Activated CD4-positive, alpha-beta T cell treated with anti-CD3 and anti-CD28 coated beads, Interleukin-2, amount 10 ng/mL, durations not matched to agents 24 days and 14 days (primary cell): ENCODE measurements at regions not wholly inside any gene's neighbourhood (a gene's known extent, or its start where the extent isn't known, plus 50 kb on each side); places are given as distances from the start of the nearest gene placed in this dataset.
"Not testable (repeated sequence)": the region's sequence is repeated elsewhere in the genome, so short reads cannot be mapped to it uniquely, and the experiment has no call there.

Experiments used
- DNase-seq: peaks from one replicate; pipeline ENCODE4 v3.0.0; 2022
- H3K27ac Mint-ChIP-seq: one replicate; pipeline ENCODE4 v1.8.0; 2022; ENCODE audit warnings: mild to moderate bottlenecking, mixed read lengths
- H3K27me3 Mint-ChIP-seq: one replicate; pipeline ENCODE4 v1.8.0; 2022; ENCODE audit warnings: mixed read lengths
- H3K36me3 Mint-ChIP-seq: one replicate; pipeline ENCODE4 v1.8.0; 2022; ENCODE audit warnings: low read depth, mild to moderate bottlenecking, mixed read lengths
- H3K4me1 Mint-ChIP-seq: one replicate; pipeline ENCODE4 v1.8.0; 2021; ENCODE audit warnings: mixed read lengths
- H3K4me3 Mint-ChIP-seq: one replicate; pipeline ENCODE4 v1.8.0; 2022; ENCODE audit warnings: mild to moderate bottlenecking, moderate library complexity, mixed read lengths
- H3K9me3 Mint-ChIP-seq: one replicate; pipeline ENCODE4 v1.8.0; 2021; ENCODE audit warnings: mixed read lengths
- intact Hi-C: fragments of 100-400 bp; cut with micrococcal nuclease; formaldehyde crosslinking; loops from one replicate; pipeline ENCODE4 v1.15.1; 2023

DNA sequence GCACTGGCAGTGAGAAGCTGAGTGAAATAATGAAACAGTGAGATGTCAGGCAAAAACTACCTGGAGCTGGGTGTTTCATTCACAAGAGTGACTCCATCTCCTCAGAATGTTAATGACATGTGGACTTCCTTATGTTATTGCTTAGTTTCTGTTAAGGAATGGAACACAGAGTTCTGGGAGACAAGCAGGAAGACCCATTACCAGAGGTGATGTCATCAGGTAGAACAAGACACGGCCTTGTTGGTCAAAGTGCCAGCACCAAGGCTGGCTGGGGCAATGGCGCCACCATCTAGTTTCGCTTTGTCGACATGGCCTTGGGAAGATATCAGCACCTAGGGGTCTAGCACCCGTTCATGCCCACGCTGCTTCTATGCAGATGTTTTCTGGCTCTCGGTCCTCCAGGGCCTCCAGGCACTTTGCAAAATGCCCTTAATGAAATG lies 252.2 kb downstream of the FAM43A start:
- intact Hi-C loops: no loop called here

DNA sequence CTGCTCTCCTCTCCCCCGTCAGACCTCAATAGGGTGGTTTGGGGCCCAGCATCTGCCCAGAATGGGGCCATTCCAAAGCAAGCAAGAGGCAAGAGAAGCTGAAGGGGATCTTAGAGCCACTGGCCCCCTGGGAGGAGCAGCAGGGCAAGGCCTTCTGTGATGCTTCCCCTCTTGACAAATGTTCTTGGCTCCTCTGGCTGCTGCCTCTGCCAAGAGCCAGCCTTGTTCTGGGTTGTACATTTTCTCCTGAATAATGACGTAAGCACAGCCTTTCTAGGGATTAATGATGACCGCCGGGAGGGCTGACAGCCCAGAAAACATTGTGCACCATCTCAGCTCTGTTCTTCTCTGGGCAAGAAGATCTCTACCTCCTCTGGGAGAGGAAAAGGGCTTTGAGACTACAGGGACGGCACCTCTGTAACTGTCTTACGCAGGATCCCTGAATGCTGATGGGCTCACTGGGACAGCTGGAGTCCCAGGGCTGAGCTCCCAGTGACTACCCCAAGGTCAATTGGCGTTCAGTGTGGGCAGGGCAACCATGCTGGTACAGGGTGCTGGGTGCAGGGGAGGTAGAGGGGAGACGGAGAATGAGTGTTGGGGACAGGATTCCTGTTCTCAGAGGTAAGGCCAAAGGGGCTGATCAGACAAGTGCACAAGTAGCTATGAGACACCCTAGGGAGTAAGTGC lies 253.3 kb downstream of the FAM43A start:
- peaks cover 3% of the 10 kb centered on the region for H3K27me3 Mint-ChIP-seq
- no peaks in the 10 kb centered on the region for H3K9me3 Mint-ChIP-seq
- no peaks in the 10 kb centered on the region for H3K36me3 Mint-ChIP-seq
- no peak overlapping the region for H3K4me3 Mint-ChIP-seq
- H3K4me1 Mint-ChIP-seq: no peaks in the 10 kb centered on the region
- DNase-seq: no peak
- no peak overlapping the region for H3K27ac Mint-ChIP-seq
- intact Hi-C loops: no loop called here

More for the DNA sequence above, 252.2 kb downstream of the FAM43A start:
- H3K4me3 Mint-ChIP-seq: no peak overlapping the region
- H3K27ac Mint-ChIP-seq: no peak overlapping the region
- no peaks in the 10 kb centered on the region for H3K36me3 Mint-ChIP-seq
- H3K27me3 Mint-ChIP-seq: peaks cover 3% of the 10 kb centered on the region
- no peaks in the 10 kb centered on the region for H3K4me1 Mint-ChIP-seq
- DNase-seq: no peak
- H3K9me3 Mint-ChIP-seq: no peaks in the 10 kb centered on the region

DNA sequence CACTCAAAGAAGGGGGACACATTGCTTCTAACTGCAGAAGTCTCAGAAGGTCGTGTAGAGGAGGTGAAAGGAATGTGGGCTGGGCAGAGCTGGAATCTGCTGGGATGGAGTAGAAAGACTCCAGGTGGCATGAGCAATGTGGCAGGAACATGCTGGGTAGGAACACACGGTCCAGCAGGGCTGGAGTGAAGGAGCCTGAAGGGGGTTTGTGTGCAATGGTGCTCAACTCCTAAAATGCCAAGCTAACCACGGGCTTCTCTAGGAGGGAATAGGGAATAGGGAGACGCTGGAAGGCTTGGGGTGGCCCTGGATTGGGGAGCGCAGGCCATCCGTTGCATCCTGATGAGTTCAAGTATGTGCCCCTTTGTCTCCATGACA lies 253.8 kb downstream of the FAM43A start:
- no peak for DNase-seq
- H3K9me3 Mint-ChIP-seq: no peaks in the 10 kb centered on the region
- no peak overlapping the region for H3K4me3 Mint-ChIP-seq
- intact Hi-C loops: no loop called here
- H3K27ac Mint-ChIP-seq: no peak overlapping the region
- H3K27me3 Mint-ChIP-seq: peaks cover 3% of the 10 kb centered on the region
- H3K4me1 Mint-ChIP-seq: no peaks in the 10 kb centered on the region
- no peaks in the 10 kb centered on the region for H3K36me3 Mint-ChIP-seq

DNA sequence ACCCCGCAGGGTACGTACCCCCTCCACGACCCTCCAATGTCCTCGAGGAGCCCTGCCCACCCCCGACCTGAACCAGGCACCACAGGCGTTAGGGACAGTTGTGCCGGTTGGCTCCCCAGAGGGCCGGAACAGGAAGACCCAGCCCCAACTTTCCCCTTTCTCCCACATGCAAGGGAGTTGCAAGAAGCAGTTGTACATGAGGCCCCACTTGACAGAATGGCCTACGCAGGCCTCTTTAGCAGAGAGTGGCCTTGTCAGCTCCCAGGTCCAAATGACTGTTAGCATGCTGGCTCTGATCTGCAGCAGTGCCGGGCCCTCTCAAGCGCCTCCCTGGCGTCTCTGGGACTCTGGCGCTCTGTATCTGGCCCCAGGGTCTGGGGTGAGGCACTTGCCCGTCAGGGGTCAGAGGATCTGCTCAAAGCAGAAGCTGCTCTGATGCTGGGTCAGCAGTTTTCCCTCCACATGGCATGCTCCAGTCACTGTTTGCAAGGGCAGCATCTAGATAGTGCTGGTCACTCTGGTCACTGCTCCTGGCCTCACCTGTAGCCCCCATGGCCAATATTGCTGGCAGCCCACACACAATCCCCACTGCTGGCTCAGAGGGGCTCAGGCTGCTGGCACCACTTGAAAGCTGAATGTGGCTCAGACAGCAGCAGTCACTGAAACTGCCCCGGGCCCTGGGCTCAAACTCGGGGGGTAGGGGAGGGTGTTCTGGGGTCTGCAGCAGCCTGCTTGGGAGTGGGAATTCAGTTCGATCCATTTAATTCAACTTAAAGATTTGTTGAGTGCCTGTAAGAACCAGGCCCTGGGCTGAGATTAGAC lies 254.5 kb downstream of the FAM43A start:
- Mint-ChIP-seq H3K27ac (no peak overlapping the region), H3K9me3 (no peaks in the 10 kb centered on the region), H3K4me1 (no peaks in the 10 kb centered on the region), H3K27me3 (no peaks in the 10 kb centered on the region), H3K4me3 (no peak overlapping the region), H3K36me3 (no peaks in the 10 kb centered on the region)
- intact Hi-C loops: no loop called here
- no peak for DNase-seq

DNA sequence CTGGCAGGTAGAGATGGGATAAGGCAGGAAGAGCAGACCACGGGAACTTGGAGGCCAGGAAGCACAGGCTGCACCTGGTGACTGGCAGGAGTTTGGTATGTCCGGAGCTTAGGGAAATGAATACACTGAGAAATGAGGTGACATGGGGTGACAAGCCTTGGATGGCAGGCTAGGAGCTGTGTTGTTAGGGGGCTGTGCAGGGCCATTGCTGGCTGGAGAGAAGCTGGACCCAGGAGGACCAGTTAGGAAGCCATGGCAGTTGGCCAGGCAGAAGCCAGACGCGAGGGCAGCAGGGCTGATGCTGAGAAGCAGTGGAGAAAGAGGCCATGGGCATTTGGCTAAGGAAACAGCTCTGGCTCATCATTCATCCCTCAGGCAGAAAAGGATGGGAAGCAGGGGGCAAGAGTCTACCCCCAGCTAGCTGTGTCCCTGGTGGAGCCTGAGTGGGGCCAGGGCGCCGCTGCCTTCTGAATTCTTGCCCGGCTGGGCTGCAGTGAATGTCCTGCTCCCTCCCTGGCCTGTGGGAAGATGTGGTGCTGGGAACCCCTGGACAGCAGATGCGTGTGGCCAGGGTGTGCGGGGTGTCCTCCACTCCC lies 255.8 kb downstream of the FAM43A start:
- intact Hi-C loops: no loop called here
- Mint-ChIP-seq H3K27me3 (no peaks in the 10 kb centered on the region), H3K4me1 (no peaks in the 10 kb centered on the region), H3K27ac (no peak overlapping the region), H3K36me3 (no peaks in the 10 kb centered on the region), H3K9me3 (no peaks in the 10 kb centered on the region), H3K4me3 (no peak overlapping the region)
- no peak for DNase-seq

DNA sequence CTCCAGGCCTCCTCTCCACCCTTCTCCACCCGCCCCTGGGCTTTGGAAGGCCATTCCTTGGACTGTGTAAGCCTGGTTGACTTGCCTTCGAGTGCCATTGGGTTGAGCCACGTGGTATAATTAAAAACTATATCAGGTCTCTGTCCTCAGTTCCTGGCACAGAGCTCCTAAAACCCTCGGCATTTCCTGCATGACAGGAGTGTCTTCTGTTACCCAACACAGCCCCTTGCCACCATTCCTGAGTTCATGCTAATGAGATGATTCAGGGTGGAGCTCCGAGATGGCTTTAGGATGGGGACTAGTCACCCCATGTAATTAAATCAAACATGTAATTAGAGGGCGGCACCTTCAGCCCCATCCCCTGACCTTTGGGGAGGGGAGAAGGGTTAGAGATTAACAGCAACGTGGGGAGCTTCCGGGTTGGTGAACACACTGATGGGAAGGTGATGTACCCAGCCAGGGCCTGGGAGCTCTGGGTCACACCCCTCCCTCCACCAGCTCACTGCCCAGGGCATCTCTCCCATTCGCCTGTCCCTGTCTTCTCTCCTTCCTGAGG lies 256.4 kb downstream of the FAM43A start:
- Mint-ChIP-seq H3K4me1 (no peaks in the 10 kb centered on the region), H3K27ac (no peak overlapping the region), H3K9me3 (no peaks in the 10 kb centered on the region), H3K27me3 (no peaks in the 10 kb centered on the region), H3K4me3 (no peak overlapping the region), H3K36me3 (no peaks in the 10 kb centered on the region)
- no peak for DNase-seq
- intact Hi-C loops: no loop called here

DNA sequence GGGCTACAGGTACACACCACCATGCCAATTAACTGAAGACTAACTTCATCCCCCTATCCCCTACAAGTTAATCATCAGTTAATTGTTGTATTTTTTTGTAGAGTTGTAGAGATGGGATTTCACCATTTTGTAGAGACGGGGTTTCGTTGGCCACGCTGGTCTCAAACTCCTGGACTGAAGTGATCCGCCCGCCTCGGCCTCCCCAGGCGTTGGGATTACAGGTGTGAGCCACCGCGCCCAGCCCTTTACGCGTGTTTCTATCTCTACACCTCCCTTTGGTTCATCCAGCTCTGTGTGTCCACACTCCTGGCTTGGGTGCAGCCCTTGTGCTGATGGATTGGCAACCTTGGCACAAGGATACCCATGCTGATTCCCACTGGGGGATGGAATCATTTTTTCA lies 258.8 kb downstream of the FAM43A start:
- no peaks in the 10 kb centered on the region for H3K9me3 Mint-ChIP-seq
- H3K4me3 Mint-ChIP-seq: no peak overlapping the region
- DNase-seq: no peak

DNA sequence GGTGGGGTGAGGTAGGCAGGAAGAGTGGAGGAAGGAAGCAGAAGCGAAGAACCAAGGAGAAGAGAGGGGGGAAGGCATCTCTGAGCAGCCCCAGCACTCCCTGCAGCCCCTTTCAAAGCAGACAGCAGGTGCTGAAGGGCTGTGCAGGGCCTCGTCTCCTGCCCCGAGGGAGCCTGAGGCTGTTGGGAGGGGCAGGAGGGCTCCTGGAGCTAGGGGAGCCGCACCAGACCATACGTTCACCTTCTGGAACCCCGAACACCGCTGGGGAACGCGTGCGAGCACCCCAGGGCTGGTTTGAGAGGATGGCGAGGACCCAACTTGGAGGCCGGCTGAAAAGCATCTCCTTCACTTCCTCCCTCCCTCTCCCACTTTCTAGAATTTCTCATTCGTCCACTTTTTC lies 259.8 kb downstream of the FAM43A start:
- intact Hi-C loops: no loop called here
- H3K4me3 Mint-ChIP-seq: no peak overlapping the region
- H3K27me3 Mint-ChIP-seq: peaks cover 2% of the 10 kb centered on the region
- no peaks in the 10 kb centered on the region for H3K9me3 Mint-ChIP-seq
- no peaks in the 10 kb centered on the region for H3K36me3 Mint-ChIP-seq
- H3K4me1 Mint-ChIP-seq: no peaks in the 10 kb centered on the region
- H3K27ac Mint-ChIP-seq: no peak overlapping the region
- no peak for DNase-seq

More for the DNA sequence above, 258.8 kb downstream of the FAM43A start:
- Mint-ChIP-seq H3K27ac (no peak overlapping the region), H3K4me1 (no peaks in the 10 kb centered on the region), H3K27me3 (peaks cover 2% of the 10 kb centered on the region), H3K36me3 (no peaks in the 10 kb centered on the region)
- intact Hi-C loops: no loop called here

DNA sequence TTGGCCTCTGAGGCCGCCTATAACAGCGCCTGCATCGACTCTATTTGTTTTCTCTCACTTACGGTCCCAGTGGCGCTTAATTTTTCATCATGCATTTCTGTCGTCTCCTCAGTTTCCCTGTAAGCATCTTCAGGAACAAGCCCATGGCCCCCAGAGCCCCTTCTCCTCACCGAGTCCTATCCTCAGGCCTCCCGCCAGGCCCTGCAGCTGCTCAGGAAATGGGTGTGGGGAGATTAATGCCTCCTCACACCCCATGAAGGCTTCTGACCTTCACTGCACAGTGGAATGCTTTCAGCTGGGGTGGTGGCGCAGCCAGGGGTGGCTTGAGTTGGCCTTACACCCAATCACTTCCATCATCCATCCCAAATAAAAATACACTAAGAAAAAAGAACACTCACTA lies 260.4 kb downstream of the FAM43A start:
- intact Hi-C loops: no loop called here

DNA sequence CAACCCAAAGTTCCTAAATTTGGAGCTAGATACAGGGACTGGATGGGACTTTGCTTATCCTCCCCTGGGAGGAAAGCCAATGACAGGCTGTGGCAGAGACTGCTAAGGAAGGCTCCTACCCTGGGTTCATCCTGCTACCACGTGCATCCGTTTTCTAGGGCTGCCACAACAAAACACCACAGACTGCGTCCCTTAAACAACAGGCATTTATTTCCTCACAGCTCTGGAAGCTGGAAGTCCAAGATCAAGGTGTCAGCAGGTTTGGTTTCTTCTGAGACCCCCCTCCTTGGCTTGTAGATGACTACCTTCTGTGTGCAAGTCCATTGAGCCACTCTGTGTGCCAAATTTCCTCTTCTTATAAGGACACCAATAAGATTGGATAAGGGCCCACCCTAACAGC lies 263.9 kb downstream of the FAM43A start:
- Mint-ChIP-seq H3K27ac (no peak overlapping the region), H3K36me3 (no peaks in the 10 kb centered on the region), H3K27me3 (peaks cover 2% of the 10 kb centered on the region), H3K9me3 (no peaks in the 10 kb centered on the region), H3K4me1 (no peaks in the 10 kb centered on the region), H3K4me3 (no peak overlapping the region)
- no peak for DNase-seq
- intact Hi-C loops: no loop called here

More for the DNA sequence above, 260.4 kb downstream of the FAM43A start:
- H3K27me3 Mint-ChIP-seq: peaks cover 2% of the 10 kb centered on the region
- H3K4me1 Mint-ChIP-seq: no peaks in the 10 kb centered on the region
- no peak for DNase-seq
- H3K27ac Mint-ChIP-seq: no peak overlapping the region
- H3K9me3 Mint-ChIP-seq: no peaks in the 10 kb centered on the region
- H3K4me3 Mint-ChIP-seq: no peak overlapping the region
- H3K36me3 Mint-ChIP-seq: no peaks in the 10 kb centered on the region

DNA sequence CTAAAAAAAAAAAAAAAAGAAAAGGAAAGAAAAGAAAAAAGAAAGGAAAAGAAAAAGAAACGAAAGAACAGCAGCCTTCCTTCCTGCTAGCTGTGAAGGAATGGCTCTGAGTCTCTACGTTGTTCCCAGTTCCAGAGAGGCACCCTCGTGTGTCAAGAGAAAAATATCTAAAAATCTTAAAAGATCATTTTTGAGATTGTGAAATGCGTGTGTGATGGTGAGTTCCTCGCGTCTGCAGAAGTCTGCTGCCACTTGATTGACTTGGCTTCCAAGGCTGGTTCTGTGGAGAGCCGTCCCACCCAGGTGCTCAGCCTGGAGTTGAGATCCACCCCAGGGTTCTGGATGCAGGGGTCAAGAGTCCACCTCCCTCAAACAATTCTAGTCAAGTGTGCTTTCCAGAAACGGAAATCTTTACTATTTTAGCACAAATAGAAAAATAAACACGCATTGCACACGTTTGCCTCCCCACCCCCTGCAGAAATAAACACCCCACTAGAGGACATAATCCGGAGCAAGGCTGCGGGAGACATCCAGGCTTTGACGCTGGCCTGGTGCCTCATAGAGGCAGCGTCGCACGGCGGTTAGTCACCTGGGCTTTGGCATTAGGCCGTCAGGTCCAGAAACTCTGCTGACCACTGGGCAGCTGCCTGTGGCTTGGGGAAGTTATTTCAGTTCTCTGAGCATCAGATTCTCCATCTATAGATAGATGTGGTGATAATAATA lies 265.4 kb downstream of the FAM43A start:
- intact Hi-C loops: no loop called here
- Mint-ChIP-seq H3K36me3 (no peaks in the 10 kb centered on the region), H3K4me1 (no peaks in the 10 kb centered on the region), H3K9me3 (no peaks in the 10 kb centered on the region), H3K27me3 (peaks cover 2% of the 10 kb centered on the region), H3K4me3 (no peak overlapping the region), H3K27ac (no peak overlapping the region)
- DNase-seq: no peak

DNA sequence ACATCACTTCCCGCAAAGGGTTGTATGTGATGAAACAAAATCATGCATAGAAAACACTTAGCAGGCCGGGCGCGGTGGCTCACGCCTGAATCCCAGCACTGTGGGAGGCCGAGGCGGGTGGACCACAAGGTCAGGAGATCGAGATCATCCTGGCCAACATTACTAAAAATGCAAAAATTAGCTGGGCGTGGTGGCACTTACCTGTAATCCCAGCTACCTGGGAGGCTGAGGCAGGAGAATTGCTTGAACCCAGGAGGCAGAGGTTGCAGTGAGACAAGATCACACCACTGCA lies 265.9 kb downstream of the FAM43A start:
- H3K9me3 Mint-ChIP-seq, DNase-seq, H3K36me3 Mint-ChIP-seq, H3K27me3 Mint-ChIP-seq, intact Hi-C loops, H3K27ac Mint-ChIP-seq, H3K4me3 Mint-ChIP-seq, H3K4me1 Mint-ChIP-seq: not testable (repeated sequence)

DNA sequence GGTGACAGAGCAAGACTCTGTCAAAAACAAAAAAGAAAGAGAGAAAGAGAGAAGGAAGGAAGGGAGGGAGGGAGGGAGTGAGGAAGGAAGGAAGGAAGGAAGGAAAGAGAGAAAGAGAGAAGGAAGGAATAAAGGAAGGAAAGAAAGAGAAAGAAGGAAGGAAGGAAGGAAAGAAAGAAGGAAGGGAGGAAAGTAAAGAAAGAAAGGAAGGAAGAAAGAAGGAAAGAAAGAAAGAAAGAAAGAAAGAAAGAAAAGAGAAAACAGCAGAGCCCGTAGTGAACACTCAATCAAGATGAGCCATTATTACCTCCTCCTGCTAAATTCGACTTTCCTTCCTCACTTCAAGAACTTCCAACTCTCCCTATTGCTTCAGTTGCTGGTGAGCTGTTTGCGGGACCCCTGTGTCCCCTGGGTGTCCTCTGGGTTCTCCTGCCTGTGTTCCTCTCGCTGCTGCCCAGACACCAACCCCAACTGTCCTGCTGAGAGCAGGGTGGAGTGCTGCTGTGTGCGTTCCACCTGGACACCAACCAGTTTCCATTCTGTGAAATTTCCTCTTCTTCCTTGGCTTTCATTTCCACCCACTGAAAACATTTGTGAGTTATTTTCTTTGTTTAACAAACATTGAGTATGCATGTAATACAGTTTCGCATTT lies 266.4 kb downstream of the FAM43A start:
- Mint-ChIP-seq H3K9me3 (no peaks in the 10 kb centered on the region), H3K4me1 (no peaks in the 10 kb centered on the region), H3K36me3 (no peaks in the 10 kb centered on the region), H3K4me3 (no peak overlapping the region), H3K27me3 (peaks cover 2% of the 10 kb centered on the region), H3K27ac (no peak overlapping the region)
- no peak for DNase-seq
- intact Hi-C loops: no loop called here
